Neural crest cell (in vitro differentiated cells): ENCODE measurements at regions not wholly inside any gene's neighbourhood (a gene's known extent, or its start where the extent isn't known, plus 50 kb on each side); places are given as distances from the start of the nearest gene placed in this dataset.

Experiments used
- DNase-seq: peaks from one replicate; pipeline ENCODE4 v3.0.0; 2021; ENCODE audit warnings: low read depth, mixed read lengths, low spot score
- H3K27ac Mint-ChIP-seq: one replicate; pipeline ENCODE4 v1.8.0; 2021; ENCODE audit warnings: mild to moderate bottlenecking, mixed read lengths; ENCODE audit not compliant: unreplicated experiment
- H3K27me3 Mint-ChIP-seq: 2 replicates; pipeline ENCODE4 v1.8.0; 2021; ENCODE audit warnings: low read depth, mild to moderate bottlenecking, mixed read lengths
- H3K36me3 Mint-ChIP-seq: 2 replicates; pipeline ENCODE4 v1.8.0; 2021; ENCODE audit warnings: low read depth, mild to moderate bottlenecking, mixed read lengths
- H3K4me1 Mint-ChIP-seq: 2 replicates; pipeline ENCODE4 v1.8.0; 2021; ENCODE audit warnings: mixed read lengths
- H3K4me3 Mint-ChIP-seq: one replicate; pipeline ENCODE4 v1.8.0; 2021; ENCODE audit warnings: mild to moderate bottlenecking, mixed read lengths
- H3K9me3 Mint-ChIP-seq: 2 replicates; pipeline ENCODE4 v1.8.0; 2021; ENCODE audit warnings: mixed read lengths
- TF ChIP-seq, protein P1 (sequence below): fragments of 200-600 bp; sonication (generic); conservative IDR thresholded peaks from 2 replicates; pipeline ENCODE4 v1.5.0; 2021; ENCODE audit warnings: antibody characterized with exemption, mild to moderate bottlenecking

DNA sequence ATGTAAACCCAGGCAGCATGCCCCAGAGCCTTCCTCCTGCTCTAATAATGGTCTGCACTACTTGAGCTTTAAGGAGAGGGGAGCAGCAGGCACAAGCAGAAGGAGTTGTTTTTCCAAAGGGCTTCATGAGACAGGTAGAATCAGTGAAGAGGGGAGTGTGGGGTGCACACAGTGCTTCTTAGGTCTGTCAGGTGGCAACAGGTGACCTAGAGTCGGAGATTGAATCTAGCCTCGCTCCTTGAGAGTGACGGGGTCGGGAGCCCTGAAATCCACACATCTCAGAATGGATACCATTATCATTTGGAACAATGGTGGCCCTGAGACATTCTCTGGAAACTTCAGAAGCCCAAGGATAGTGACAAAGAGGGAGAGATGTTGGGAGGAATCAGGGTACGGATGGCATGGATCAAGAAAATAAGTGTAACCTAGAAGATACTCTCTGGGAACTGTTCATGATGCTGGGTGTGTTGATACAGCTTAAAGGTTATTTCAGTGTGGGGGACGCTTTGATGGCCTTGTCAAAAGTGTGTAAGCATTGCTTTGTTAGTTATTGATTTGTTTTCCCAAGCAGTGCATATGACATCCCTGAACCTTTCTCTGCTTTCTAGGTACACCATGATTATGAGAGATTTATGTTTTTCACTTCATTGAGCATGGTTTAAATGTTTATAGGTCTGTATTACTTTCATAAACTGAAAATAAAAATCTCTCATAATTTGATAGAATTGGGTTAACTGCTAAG lies 77.8 kb upstream of the L3MBTL3 start:
- H3K4me1 Mint-ChIP-seq = peaks cover 4% of the 10 kb centered on the region
- H3K36me3 Mint-ChIP-seq = no peaks in the 10 kb centered on the region
- no peak for DNase-seq
- H3K9me3 Mint-ChIP-seq = no peaks in the 10 kb centered on the region
- H3K4me3 Mint-ChIP-seq = no peak overlapping the region
- H3K27me3 Mint-ChIP-seq = no peaks in the 10 kb centered on the region
- TF ChIP-seq, protein P1, sequence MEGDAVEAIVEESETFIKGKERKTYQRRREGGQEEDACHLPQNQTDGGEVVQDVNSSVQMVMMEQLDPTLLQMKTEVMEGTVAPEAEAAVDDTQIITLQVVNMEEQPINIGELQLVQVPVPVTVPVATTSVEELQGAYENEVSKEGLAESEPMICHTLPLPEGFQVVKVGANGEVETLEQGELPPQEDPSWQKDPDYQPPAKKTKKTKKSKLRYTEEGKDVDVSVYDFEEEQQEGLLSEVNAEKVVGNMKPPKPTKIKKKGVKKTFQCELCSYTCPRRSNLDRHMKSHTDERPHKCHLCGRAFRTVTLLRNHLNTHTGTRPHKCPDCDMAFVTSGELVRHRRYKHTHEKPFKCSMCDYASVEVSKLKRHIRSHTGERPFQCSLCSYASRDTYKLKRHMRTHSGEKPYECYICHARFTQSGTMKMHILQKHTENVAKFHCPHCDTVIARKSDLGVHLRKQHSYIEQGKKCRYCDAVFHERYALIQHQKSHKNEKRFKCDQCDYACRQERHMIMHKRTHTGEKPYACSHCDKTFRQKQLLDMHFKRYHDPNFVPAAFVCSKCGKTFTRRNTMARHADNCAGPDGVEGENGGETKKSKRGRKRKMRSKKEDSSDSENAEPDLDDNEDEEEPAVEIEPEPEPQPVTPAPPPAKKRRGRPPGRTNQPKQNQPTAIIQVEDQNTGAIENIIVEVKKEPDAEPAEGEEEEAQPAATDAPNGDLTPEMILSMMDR = no peak
- H3K27ac Mint-ChIP-seq = no peak overlapping the region

DNA sequence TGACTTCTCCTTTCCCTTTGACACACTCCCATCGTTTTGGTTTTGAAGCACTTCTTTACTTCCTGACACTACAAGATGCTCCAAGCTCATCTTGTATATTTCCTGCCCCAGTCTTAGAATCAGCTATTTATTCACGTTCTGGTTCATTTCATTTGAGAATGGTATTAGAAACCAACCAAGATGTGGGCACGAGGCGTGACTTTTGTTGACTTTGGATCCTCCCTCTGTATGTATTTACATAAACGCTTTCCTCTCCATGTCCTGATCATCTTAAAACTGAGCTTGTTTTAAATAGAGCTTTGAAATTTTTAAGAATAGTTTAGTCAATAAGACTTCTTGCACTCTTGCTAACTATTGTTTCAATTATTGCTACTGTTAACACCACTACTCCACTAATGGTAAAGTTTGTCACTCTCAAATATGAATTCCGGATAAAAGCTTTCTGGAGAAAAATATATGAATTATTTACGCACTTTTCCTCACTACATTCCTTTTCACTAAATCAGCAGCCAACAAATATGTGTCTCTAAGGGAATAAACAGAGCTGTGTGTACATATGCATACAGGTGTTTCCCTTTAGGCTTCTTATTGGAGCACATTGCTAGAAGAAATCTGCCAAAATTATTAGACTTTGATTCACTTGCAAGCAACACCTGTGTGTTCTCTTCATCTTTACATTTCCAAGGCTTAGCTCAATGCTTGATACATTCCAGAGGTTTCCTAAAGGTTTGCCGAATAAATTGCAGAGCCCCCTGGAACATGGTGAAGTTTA lies 77.3 kb upstream of the TMEM244 start:
- TF ChIP-seq, protein P1 = no peak
- Mint-ChIP-seq H3K4me3 (no peak overlapping the region), H3K27ac (no peak overlapping the region), H3K4me1 (peaks cover 4% of the 10 kb centered on the region), H3K27me3 (no peaks in the 10 kb centered on the region), H3K9me3 (no peaks in the 10 kb centered on the region), H3K36me3 (no peaks in the 10 kb centered on the region)
- no peak for DNase-seq

DNA sequence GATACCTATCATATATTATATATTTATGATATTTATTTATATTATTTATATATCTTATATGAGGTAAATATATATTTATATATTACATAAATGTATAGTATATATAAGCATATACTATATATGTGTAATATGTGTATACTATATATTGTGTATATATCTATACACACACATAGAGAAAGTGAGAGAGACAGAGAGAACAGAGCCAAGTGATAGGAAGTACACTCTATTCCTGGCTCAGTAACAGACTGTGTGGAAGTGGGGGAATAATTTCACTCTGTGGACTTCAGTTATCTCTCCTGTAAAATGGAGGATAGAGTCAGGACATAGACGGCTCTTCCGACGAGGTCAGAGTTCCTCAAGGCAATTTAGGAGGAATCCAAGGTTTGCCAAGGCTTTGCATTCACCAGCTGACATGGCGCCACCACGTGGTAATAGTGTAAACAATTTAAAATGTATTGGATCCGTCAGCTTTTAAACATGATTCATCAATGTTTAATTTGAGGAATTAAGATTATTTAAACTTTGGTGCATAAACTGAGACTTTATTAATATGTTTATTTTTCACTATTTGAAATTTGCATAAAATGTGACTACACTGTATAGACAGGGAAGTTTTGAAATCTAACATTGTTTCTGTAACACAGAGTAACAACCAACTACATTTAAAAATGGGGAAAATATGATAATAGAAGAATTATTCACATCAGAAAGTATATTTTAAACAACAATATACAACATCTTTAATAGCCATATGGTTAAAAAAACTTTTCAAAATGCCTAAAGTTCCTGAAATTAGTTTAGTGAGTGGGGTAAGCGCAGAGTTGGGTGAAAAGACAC lies 75.4 kb upstream of the TMEM244 start:
- no peak overlapping the region for H3K27ac Mint-ChIP-seq
- H3K36me3 Mint-ChIP-seq = no peaks in the 10 kb centered on the region
- H3K9me3 Mint-ChIP-seq = no peaks in the 10 kb centered on the region
- H3K27me3 Mint-ChIP-seq = no peaks in the 10 kb centered on the region
- TF ChIP-seq, protein P1 = peak; percentile 75
- H3K4me1 Mint-ChIP-seq = peaks cover 4% of the 10 kb centered on the region
- no peak overlapping the region for H3K4me3 Mint-ChIP-seq
- DNase-seq = peak; percentile 58

GRCh38 chr6:129932321-129932720 lies 71.2 kb upstream of the TMEM244 start:
- no peaks in the 10 kb centered on the region for H3K9me3 Mint-ChIP-seq
- no peak for DNase-seq
- TF ChIP-seq, protein P1 = no peak
- no peaks in the 10 kb centered on the region for H3K36me3 Mint-ChIP-seq
- H3K4me1 Mint-ChIP-seq = peaks cover 10% of the 10 kb centered on the region
- H3K4me3 Mint-ChIP-seq = no peak overlapping the region
- no peak overlapping the region for H3K27ac Mint-ChIP-seq
- no peaks in the 10 kb centered on the region for H3K27me3 Mint-ChIP-seq

DNA sequence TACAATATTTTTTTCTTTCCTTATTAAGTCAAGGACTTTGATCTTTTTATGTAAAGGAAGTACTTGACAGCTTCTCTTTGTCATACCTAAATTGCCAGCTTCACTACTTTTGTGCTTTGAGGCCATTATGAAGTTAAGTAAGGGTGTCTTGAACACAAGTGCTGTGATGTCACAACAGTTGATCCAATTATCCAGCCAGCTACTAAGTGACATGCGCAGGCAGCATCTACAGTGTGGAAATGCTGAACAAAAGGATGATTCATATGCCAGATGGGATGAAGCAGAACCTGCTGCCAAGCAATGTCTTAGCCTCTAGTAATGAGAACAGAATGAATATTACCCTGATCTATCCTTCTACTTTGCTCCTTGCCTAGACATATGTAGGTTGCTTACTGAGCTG lies 68.3 kb upstream of the TMEM244 start:
- TF ChIP-seq, protein P1 = no peak
- Mint-ChIP-seq H3K4me3 (no peak overlapping the region), H3K4me1 (peaks cover 6% of the 10 kb centered on the region), H3K9me3 (no peaks in the 10 kb centered on the region), H3K27me3 (no peaks in the 10 kb centered on the region), H3K27ac (no peak overlapping the region), H3K36me3 (no peaks in the 10 kb centered on the region)
- no peak for DNase-seq
